ENCODE measurements at regions not wholly inside any gene's neighbourhood (a gene's known extent, or its start where the extent isn't known, plus 50 kb on each side); places are given as distances from the start of the nearest gene placed in this dataset.

DNA sequence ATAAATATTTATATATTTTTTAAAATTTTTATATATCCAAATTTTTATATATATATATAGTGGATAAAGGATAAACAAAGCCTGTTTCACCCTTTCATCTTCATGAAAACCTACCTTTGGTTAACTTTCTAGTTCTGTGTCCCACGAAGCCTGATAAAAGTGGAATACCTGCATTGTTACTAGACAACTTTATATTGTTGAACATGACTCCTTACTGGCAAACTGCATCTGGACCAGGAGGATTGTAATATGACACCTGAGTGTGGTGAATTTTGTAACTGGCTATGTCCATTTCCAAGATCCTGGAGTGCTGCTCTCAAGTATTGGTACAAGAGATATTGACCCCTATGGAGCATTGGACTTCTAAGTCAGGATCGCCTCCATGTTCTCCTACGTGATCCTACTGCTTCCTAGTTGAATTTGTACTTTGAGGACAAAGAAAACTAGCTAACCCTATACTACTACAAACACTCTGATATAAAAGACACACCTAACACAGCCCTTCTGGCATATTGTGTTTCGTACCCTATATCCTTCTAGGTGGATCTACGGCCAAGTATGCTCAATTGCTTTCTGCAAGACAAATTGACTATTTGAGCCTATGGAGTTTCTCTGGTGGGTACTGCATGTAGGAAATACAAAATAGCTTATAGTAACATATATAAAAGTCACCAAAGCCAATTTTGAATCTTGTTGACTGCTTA lies 61.3 kb upstream of the PRRG1 start:
- no peak overlapping the region for H3K27ac Mint-ChIP-seq
- DNase-seq (no peak), ATAC-seq (peak; percentile 31)
- H3K9me3 Mint-ChIP-seq: no peaks in the 10 kb centered on the region
- no peak overlapping the region for H3K4me3 Mint-ChIP-seq
- H3K4me1 Mint-ChIP-seq: no peaks in the 10 kb centered on the region
- H3K27me3 Mint-ChIP-seq: no peaks in the 10 kb centered on the region

DNA sequence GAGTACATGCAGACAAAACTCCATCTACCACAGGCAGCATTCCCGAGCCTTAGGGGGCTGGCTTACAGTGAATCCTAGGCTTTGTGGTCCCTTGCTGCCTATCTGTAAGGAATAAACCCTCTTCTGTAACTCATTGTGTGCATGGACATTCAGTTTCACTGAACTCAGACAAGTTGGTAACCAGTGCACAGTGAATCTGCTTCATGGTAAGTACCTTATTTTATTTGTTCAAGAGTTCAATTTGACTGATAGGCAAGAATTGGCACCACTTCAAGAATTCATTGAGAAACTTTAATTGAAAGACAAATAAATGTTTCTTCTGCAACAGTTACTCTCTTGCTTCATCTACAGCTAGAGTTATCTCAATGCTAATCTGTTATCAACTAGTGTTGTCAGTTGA lies 57.2 kb upstream of the PRRG1 start:
- no peak overlapping the region for H3K27ac Mint-ChIP-seq
- H3K4me3 Mint-ChIP-seq: no peak overlapping the region
- DNase-seq (no peak), ATAC-seq (no peak)
- H3K27me3 Mint-ChIP-seq: no peaks in the 10 kb centered on the region
- peaks cover 9 to 11% of the 10 kb centered on the region in 2 donors for H3K9me3 Mint-ChIP-seq
- H3K4me1 Mint-ChIP-seq: no peaks in the 10 kb centered on the region

Measured in stimulated activated naive CD8-positive, alpha-beta T cell treated with anti-CD3 and anti-CD28 coated beads, Interleukin-15, amount 100 ng/mL, for 72 hours (primary cell).